GM21723 (cell line): ENCODE measurements at regions not wholly inside any gene's neighbourhood (a gene's known extent, or its start where the extent isn't known, plus 50 kb on each side); places are given as distances from the start of the nearest gene placed in this dataset.

Experiments used
- ATAC-seq: cut with Tn5 transposase; IDR thresholded peaks from one replicate; pipeline ENCODE4 v1.9.1; 2021; ENCODE audit warnings: mild to moderate bottlenecking, moderate library complexity; ENCODE audit not compliant: unreplicated experiment

- ATAC-seq, result no peak
Measured at GRCh38 chr4:56099378-56099786, 150.6 kb downstream of the CEP135 start.

GRCh38 chr4:56093576-56093975 lies 144.8 kb downstream of the CEP135 start:
- ATAC-seq, result no peak

GRCh38 chr4:56092540-56092939 lies 143.8 kb downstream of the CEP135 start:
- no peak for ATAC-seq

GRCh38 chr4:56086561-56086960 lies 137.8 kb downstream of the CEP135 start:
- ATAC-seq, result no peak

- ATAC-seq, result no peak
Measured at GRCh38 chr4:56086073-56086541, 137.4 kb downstream of the CEP135 start.

GRCh38 chr4:56085275-56085674 lies 136.5 kb downstream of the CEP135 start:
- no peak for ATAC-seq

- no peak for ATAC-seq
Measured at GRCh38 chr4:56084851-56085250, 136.1 kb downstream of the CEP135 start.
